ENCODE measurements at regions not wholly inside any gene's neighbourhood (a gene's known extent, or its start where the extent isn't known, plus 50 kb on each side); places are given as distances from the start of the nearest gene placed in this dataset.

DNA sequence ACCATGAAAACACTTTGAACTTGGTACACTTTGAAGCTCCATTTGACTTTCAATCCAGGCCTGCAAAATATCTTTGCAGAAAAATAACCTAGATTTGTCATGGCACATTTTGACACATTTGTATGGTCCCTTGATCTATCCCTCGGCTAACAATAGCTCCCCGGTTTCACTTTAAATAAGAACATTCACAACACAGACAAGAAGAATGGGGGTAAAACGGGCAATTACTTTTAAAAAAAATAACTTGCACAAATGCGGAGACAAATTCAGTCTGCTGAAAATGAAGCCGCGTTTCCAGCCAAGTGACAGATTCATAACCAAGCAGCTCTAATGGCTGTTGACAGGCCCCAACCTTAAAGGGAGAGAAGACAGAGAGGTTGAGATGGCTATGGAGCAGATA lies 218.2 kb downstream of the NPHP4 start:
- TF ChIP-seq, protein P1, sequence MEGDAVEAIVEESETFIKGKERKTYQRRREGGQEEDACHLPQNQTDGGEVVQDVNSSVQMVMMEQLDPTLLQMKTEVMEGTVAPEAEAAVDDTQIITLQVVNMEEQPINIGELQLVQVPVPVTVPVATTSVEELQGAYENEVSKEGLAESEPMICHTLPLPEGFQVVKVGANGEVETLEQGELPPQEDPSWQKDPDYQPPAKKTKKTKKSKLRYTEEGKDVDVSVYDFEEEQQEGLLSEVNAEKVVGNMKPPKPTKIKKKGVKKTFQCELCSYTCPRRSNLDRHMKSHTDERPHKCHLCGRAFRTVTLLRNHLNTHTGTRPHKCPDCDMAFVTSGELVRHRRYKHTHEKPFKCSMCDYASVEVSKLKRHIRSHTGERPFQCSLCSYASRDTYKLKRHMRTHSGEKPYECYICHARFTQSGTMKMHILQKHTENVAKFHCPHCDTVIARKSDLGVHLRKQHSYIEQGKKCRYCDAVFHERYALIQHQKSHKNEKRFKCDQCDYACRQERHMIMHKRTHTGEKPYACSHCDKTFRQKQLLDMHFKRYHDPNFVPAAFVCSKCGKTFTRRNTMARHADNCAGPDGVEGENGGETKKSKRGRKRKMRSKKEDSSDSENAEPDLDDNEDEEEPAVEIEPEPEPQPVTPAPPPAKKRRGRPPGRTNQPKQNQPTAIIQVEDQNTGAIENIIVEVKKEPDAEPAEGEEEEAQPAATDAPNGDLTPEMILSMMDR (IDR thresholded peaks at IDR 0.05): no peak
- no peak for TF ChIP-seq EZH2 (IDR thresholded peaks at IDR 0.05; ENCODE audit: borderline replicate concordance, insufficient read depth, low read depth, low read length, poor library complexity, severe bottlenecking)
